ENCODE measurements at regions not wholly inside any gene's neighbourhood (a gene's known extent, or its start where the extent isn't known, plus 50 kb on each side); places are given as distances from the start of the nearest gene placed in this dataset.

DNA sequence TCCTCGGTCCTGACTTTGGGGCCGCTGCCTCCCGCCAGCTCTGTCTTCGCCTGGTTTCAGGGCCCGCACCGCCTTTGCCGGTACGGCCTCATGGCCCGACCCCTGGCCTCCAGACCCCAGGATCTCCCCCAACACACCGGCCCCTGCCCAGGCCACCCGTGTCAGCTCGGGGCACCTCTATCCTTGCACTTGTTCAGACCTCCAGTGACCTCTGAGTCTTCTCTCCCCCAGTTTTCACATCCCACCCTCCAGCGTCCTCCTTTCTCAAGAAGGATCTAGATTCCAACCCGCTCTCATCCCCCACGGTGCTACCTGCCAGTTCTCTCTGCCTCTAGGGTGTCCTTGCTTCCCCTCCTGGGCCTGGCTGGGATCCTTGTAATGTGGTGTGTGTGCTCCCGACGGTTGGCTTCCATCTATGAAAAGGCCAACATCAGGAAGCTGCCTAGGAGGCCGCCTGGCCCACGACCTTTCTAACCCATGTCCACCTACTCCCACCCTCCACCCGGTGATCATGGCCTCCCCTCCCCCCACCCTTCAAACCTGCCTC, 61.1 kb downstream of the SPATA31C2 start:
- DNase-seq, result no peak

GRCh38 chr9:88076286-88077070, 61.8 kb downstream of the SPATA31C2 start:
- peak; percentile 43 for DNase-seq

GRCh38 chr9:88075966-88076285, 62.3 kb downstream of the SPATA31C2 start:
- DNase-seq, result no peak

- no peak for DNase-seq
Measured at GRCh38 chr9:88075506-88075905, 62.8 kb downstream of the SPATA31C2 start.

DNA sequence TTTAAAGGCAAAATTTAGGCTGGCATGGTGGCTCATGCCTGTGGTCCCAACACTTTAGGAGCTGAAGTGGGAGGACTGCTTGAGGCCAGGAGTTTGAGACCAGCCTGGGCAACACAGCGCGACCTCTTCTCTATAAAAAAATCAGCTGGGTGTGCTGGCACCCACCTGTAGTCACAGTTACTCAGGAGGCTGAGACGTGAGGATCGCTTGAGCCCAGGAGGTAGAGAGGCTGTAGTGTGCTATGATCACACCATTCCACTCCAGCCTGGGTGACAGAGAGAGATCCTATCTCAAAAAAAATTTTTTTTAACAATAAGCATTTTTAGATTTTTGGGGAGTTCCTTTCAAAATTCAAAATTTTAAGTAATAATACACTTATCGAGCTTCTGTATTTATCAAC, 63.3 kb downstream of the SPATA31C2 start:
- no peak for DNase-seq

- DNase-seq, result no peak
Measured at GRCh38 chr9:88072831-88073375, 65.4 kb downstream of the SPATA31C2 start.

DNA sequence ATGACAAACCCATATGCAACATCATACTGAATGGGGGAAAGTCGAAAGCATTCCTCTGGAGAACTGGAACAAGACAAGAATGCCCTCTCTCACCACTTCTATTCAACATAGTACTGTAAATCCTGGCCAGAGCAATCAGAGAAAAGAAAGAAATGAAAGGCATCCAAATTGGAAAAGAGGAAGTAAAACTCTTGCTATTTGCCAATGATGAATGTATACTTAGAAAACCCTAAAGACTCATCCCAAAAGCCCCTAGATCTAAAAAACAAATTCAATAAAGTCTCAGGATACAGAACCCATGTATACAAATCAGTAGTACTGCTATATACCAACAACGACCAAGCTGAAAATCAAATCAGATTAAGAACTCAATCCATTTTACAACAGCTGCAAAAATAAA, 66.9 kb downstream of the SPATA31C2 start:
- DNase-seq, result no peak

DNA sequence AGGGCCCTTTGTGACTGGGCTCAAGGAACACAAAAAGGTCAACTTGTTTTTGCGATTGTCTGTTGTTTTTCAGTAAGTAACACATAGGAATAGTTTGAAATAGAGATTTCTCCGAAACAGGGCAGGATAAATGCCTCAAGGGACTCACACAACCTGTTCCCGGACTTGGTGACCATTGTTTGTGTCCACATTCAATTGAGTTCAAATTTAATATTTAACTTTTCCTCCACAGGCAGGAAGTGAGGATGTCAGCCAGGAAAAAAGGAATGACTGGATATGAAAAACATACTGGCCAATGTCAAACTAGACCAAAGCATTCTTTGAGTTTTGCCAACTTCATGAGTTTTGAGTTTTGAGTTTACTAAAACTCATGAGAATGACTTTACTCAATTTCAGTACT, 72.7 kb downstream of the SPATA31C2 start:
- no peak for DNase-seq

GRCh38 chr9:88064554-88064953, 73.7 kb downstream of the SPATA31C2 start:
- no peak for DNase-seq

DNA sequence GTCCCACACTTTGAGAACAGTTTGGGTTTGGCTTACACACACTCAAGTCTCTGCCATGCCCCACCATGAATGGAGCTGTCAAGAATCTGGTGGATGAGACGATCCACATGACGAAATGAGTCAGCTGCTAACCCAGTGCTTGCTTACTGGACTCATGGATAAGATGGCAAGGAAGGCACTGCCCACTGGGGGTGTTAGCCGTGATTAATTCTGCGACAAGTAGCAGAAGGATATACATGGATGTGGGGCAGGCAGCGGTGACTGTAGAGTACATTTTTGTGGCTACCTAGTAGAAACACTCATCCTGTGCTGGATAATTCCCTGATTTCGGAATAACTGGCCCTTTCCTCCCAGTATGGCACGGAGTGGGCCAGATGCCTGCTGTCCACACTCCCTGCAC, 77.5 kb downstream of the SPATA31C2 start:
- no peak for DNase-seq

- no peak for DNase-seq
Measured at GRCh38 chr9:88059469-88059868, 78.8 kb downstream of the SPATA31C2 start.

- no peak for DNase-seq
Measured at GRCh38 chr9:88056876-88057275, 81.4 kb downstream of the SPATA31C2 start.

DNA sequence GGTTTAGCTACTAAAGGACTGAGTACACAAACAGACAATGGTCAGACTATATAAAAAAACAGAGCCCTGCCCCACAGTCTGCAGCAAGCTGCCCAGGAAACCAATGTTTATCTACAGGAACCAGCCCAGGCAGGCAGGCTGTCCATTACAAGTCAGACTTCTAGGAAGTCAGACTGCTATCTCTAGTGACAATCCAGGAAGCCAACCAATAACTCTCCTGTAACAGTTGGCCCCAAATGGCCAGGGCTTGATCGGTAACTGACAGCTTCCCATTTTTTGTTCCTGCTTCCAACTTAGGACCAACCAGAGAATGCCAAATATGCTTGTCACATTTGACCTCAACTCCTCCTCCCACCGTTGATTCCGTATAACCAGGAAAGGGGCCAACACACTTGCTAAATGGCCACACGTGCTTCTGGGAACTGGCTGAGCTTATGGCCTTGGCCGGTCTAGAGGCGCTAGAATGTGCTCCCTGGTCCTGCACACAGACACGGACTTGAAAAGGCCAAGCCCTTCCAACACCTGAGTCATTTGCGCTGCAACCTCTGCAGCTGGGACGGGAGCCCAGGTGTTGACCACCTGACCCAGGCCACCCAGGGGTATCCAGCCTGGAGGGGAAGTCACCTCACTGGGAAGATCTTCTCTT, 79.6 kb upstream of the CDK20 start:
- no peak for DNase-seq

DNA sequence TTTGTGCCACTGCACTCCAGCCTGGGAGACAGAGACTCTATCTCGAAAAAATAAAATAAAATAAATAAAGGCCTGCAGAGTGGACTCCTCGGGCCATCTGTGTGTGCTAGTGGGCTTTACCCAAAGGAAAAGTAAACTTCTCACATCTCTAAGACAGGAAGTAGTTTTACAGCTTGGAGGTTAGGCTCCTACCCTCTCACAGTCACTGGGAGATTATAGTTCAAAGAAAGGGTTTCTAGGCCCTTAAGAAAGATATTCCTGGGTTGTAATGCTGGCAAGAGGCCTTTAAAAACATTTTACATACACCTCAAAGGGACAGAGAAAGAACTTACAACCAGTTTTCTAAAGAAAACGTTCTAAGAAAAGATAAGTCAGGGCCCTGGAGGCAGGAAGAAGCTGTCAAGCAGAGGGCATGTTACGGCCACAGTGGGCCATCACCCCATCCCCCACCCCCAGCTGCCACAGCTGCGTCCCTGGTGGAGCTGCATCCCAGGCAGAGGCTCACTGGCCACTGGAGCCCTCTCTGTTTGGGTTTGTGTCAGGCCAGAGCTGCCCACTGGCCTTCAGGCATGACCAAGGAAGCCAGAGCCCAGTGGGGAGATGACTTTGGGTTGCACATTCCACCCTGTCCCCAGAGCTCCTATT, 78.1 kb upstream of the CDK20 start:
- DNase-seq, result no peak

- no peak for DNase-seq
Measured at GRCh38 chr9:88051138-88051537, 76.8 kb upstream of the CDK20 start.

DNA sequence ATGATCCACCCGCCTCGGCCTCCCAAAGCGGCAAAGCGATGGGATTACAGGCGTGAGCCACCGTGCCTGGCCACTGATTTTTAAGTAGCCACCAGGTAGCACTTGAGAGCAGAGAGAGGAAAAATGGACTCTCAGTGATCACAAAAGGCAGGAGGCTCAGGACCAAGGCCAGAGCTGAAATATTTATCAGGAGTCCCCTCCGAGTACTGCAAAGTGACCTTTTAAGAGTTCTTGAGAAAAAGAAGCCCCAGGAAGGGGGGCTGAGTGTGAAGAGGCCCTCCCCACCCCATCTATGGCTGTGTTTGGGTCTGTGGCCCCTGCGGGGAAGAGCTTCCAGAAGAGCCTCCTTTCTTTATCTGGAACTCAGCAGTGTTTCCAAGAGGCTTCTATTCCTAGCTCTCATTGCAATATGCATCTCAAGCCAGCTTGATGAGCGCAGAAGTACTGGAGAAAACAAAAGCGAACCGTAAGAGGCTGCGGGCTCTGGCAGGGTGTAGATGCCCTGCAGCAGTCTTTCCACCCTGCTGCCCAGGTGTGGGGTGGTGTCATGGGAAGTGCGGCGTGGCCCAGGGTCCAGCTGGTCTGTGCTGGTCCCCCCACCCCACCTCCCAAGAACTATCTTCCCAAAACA, 75.5 kb upstream of the CDK20 start:
- no peak for DNase-seq

DNA sequence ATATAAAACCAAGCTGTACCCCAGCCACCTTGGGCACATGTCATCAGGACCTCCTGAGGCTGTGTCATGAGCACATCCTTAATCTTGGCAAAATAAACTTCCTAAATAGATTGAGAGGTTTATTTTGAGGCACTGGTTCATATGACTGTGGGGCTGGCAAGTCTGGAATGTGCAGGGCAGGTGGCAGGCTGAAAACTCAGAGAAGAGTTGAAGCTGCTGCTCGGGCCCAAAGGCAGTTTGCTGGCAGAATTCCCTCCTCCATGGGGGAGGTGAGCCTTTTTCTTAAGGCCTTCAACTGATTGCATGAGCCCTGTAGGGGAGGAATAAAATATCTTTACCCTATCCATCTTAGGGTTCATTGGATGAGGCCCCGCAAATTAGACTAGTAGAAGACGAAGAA, 72.2 kb upstream of the CDK20 start:
- no peak for DNase-seq

GRCh38 chr9:88045686-88046085, 71.4 kb upstream of the CDK20 start:
- no peak for DNase-seq

- no peak for DNase-seq
Measured at GRCh38 chr9:88044200-88044599, 69.9 kb upstream of the CDK20 start.

GRCh38 chr9:88043647-88044046, 69.3 kb upstream of the CDK20 start:
- no peak for DNase-seq

GRCh38 chr9:88041447-88041846, 67.1 kb upstream of the CDK20 start:
- no peak for DNase-seq

DNA sequence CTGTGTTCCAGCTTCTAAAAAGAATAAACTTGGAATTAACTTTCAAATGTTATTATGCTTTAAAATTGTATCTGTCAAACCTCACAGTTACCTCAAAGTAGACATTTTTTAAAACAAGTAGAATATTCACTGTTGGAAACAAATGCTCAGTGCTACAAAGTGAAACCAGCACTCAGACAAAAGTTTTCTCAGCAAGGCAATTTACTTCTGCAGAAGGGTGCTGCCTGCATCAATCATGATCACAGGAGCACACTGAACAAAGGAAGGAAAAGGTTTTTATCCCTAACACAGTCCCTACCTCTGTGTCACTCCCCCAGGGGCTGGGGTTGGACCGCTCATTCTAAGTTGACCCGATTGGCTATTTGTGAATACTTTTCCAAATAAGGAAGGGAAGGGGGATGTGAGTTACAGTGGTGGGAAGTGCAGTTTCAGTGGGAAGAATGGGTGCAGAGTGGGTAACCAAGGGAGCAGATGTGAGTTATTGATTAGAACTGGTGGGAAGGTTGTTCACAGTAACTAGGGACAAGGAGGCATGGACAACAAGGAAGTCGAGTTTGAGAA, 63.0 kb upstream of the CDK20 start:
- no peak for DNase-seq

DNA sequence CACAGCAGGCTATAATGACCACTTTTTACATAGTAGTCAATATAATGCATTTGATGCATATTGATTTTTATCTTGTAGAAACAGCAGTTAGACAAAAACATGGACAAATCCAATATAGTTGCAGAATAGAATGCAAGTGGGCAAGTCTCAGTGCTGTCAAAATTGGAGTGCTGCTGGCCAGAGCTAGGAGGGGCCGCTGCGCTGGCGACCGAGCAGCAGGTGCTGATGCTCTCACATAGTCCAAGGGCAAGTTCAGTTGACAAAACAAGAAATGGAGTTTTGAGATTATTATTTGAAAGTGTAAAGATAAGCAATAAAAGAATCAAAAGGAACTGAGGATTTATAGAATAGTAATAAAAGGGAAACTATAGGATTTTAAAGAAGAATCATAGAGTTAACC, 60.6 kb upstream of the CDK20 start:
- no peak for DNase-seq
